GM21723 (cell line): ENCODE measurements at regions not wholly inside any gene's neighbourhood (a gene's known extent, or its start where the extent isn't known, plus 50 kb on each side); places are given as distances from the start of the nearest gene placed in this dataset.
"Not testable (repeated sequence)": the region's sequence is repeated elsewhere in the genome, so short reads cannot be mapped to it uniquely, and the experiment has no call there.

Experiments
- ATAC-seq: cut with Tn5 transposase; IDR thresholded peaks from one replicate; pipeline ENCODE4 v1.9.1; 2021; ENCODE audit warnings: mild to moderate bottlenecking, moderate library complexity; ENCODE audit not compliant: unreplicated experiment

GRCh38 chr5:120137582-120137981, 326.5 kb upstream of the PRR16 start:
- ATAC-seq = no peak

- no peak for ATAC-seq
These were observed 325.1 kb upstream of the PRR16 start for GRCh38 chr5:120139039-120139438.

- no peak for ATAC-seq
These were observed 323.6 kb upstream of the PRR16 start for GRCh38 chr5:120140501-120140900.

DNA sequence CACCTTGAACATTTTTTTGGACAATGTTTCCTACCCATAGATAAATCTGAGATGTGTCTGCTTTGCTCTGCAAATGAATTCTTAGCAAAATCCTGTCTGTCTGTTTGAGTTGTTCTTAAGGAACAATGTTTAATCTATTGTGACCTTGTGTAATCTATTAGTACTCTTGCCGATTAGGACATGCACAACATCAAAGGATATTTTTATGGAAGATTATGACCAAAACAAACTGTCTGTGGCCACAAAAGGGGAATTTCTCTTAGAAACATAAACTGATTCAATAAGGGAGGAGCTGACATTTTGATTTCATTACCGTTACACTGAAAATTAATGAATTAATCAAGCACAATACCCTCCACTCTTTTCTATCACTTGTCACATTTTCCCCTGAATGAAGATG, 323.0 kb upstream of the PRR16 start:
- no peak for ATAC-seq

GRCh38 chr5:120146787-120147186, 317.3 kb upstream of the PRR16 start:
- ATAC-seq = no peak

DNA sequence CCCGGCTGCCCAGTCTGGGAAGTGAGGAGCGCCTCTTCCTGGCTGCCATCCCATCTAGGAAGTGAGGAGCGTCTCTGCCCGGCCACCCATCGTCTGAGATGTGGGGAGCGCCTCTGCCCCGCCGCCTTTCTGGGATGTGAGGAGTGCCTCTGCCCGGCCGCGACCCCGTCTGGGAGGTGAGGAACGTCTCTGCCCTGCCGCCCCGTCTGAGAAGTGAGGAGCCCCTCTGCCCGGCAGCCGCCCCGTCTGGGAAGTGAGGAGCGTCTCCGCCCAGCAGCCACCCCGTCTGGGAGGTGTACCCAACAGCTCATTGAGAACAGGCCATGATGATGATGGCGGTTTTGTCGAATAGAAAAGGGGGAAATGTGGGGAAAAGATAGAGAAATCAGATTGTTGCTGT, 316.2 kb upstream of the PRR16 start:
- ATAC-seq = not testable (repeated sequence)

GRCh38 chr5:120150770-120151169, 313.3 kb upstream of the PRR16 start:
- ATAC-seq = no peak

DNA sequence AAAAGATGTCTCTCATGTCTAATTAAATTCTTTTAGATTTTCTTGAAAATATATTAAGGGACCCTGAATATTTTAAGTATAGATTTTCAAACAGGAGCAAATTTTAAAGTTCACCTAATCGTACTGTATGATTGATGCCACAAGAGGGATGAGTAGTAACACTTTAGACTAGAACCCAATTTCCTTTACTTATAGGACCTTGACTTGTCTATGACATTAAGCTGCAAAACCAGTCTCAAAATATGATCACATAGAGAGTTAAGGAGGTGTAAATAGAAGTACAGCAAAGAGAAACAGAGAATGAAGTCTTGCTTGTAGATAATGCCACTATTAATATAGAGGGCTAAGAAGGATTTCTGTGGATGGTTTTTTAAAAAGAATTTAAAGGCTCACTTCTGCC, 312.9 kb upstream of the PRR16 start:
- no peak for ATAC-seq

GRCh38 chr5:120151825-120152224, 312.3 kb upstream of the PRR16 start:
- ATAC-seq = no peak

- no peak for ATAC-seq
These were observed 311.6 kb upstream of the PRR16 start for GRCh38 chr5:120152472-120152871.

GRCh38 chr5:120152931-120153330, 311.2 kb upstream of the PRR16 start:
- no peak for ATAC-seq

- ATAC-seq = no peak
These were observed 310.5 kb upstream of the PRR16 start for GRCh38 chr5:120153551-120153950.

DNA sequence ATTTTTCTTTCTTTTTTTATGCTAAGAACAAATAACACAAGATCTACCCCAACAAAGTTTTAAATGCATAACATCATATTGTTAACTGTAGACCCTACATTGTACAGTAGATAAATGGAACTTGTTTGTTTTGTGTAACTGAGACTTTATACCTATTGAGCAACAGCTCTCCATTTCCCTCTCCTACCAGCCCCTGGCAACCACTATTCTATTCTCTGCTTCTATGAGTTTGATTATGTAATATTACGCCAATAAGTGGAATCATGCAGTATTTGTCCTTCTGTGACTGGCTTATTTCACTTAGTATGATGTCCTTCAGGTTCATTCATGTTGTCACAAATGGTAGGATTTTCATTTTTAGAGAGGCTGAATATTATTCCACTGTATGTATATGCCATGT, 308.2 kb upstream of the PRR16 start:
- ATAC-seq = no peak

DNA sequence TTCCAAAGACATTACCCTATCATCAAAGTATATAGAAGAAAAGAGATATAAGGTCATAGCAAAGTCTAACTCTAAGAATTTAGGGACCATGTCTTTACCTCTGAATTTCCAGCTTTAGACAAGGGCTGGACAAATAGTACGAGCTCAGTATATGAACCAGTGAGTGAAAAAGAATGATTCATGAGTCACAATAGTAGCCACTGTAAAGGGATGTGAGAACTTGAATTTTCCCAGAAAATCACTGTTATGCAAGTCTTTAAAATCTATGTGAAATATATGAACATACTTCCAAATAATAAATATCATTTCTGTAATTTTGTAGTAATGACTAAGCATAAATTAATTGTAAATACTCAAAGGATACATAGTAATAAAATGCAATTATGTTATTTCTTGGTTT, 305.9 kb upstream of the PRR16 start:
- ATAC-seq = no peak

DNA sequence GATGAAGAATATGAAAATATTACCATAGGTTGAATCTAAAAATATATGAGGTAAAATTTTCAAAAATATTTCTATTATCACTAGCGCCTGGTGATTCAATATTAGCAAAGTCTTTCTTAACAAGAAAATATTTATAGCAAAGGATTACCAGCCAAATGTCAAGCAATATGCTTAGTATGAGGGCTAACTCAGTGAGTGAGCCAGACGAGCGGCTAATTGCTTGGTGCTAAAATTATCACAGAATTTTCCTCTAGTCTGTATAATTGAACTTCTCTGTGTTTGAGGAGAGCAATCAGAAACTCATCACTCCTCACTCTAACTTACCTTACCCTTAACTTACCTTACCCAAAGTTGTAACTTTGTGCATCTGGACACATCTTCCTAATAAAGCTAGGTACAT, 304.9 kb upstream of the PRR16 start:
- ATAC-seq = no peak

DNA sequence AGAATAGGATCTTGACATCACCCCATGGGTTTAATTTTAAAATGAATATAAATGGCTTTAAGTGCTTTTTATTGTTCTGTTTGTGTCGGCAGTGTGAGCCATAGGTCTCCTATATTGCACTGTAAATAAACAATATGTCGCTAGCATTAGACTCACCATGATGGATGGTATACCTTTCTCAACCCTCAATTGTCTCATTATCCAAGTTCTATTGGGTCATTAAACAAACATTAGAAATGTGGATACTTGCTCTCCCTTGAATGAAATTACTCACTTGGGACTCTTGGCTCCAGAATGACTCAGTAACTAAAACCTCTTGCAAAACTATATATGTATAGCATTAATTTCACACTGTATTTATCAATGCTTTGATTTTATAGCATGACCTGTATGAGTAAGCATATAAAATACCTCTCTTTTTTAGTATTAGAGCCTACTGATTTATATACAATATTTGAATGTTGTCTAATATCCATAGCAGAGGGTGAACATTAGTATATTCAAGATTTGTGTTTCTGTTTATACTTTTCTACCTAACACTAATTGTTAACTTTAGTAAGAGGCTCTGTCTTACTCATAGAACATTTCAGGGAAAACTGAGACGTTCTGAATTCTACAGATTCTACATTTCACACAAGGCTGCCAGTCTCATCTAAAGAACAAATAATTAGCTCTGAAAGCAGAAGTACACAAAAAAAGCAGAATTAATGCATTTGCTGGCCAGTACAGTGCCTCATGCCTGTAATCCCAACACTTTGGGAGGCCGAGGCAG, 303.8 kb upstream of the PRR16 start:
- no peak for ATAC-seq

DNA sequence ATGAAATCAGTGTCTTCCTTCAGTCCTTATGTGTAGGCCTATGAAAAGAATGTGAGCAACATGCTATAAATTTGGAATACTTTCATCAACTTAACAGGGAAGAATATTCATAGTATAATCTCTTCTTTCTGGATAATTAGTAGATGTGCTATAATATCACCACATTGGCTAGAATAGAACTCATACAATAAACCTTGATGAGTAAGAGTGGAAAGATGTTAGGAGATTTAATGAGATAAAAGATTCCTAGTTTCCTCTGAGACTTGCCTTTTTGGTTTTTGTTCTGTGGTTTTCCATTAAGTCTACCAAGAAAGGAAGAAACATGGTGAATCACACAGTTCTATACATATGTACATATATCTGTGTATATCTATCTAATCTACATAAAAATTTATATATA, 301.8 kb upstream of the PRR16 start:
- no peak for ATAC-seq

DNA sequence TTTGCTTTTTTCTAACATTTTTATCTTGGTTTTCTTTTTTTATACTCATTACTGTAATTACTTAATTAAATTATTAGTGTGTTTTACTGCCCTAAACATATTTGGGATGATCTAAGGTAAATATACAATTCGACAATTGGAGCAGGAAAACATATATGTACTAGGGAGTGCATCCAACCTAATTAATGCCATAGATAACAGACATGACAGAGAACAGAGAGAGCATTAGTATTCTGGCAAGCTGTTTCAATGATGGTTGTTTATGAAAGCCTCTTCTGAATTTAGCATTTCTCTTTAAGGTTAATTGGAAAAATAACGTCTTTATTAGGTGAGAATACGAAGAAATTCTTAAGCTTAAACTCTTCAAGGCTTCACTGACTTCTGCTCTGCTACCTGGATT, 300.1 kb upstream of the PRR16 start:
- no peak for ATAC-seq

GRCh38 chr5:120164986-120165385, 299.1 kb upstream of the PRR16 start:
- ATAC-seq = no peak

- ATAC-seq = no peak
These were observed 291.0 kb upstream of the PRR16 start for GRCh38 chr5:120173125-120173524.

DNA sequence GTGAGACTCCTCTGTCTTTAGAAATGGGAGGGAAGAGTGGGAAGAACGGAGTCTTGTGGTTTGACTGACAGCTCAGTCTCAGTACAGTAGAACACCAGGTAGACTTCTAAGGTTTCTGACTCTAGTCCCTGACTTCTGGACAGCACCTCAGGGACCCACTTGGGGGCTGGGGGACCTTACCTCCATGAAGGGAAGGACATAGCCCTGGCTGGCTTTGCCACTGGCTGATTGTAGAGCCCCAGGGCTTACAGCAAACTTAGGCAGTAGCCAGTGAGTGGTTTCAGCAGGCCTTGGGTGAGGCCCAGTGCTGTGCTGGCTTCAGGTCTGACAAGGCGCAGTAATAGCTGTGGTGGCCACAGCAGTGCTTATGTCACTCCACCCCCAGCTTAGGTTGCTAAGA, 290.0 kb upstream of the PRR16 start:
- no peak for ATAC-seq

DNA sequence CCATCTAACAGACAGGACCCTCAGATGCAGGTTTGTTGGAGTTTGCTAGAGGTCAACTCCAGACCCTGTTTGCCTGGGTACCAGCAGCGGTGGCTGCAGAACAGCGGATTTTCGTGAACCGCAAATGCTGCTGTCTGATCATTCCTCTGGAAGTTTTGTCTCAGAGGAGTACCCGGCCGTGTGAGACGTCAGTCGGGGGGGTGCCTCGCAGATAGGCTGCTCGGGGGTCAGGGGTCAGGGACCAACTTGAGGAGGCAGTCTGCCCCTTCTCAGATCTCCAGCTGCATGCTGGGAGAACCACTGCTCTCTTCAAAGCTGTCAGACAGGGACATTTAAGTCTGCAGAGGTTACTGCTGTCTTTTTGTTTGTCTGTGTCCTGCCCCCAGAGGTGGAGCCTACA, 282.9 kb upstream of the PRR16 start:
- ATAC-seq = not testable (repeated sequence)

DNA sequence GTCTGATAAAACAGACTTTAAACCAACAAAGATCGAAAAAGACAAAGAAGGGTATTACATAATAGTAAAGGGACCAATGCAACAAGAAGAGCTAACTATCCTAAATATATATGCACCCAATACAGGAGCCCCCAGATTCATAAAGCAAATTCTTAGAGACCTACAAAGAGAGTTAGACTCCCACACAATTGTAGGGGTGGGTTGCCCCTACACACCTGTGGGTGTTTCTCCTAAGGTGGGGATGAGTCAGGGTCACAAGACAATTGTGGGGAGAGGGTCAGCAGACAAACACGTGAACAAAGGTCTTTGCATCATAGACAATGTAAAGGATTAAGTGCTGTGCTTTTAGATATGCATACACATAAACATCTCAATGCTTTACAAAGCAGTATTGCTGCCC, 269.4 kb upstream of the PRR16 start:
- ATAC-seq = not testable (repeated sequence)
